ENCODE measurements at regions not wholly inside any gene's neighbourhood (a gene's known extent, or its start where the extent isn't known, plus 50 kb on each side); places are given as distances from the start of the nearest gene placed in this dataset.

GRCh38 chr3:18853269-18853668 lies 295.0 kb upstream of the KCNH8 start:
- no peak overlapping the region for H3K4me3 ChIP-seq (ENCODE audit: low read length in 2 of 2)
- Mint-ChIP-seq H3K4me1 (no peaks in the 10 kb centered on the region), H3K9me3 (no peaks in the 10 kb centered on the region), H3K4me3 (no peak overlapping the region), H3K27me3 (peaks cover 6 to 18% of the 10 kb centered on the region in 2 donors), H3K27ac (no peak overlapping the region), H3K36me3 (no peaks in the 10 kb centered on the region)
- no peaks in the 10 kb centered on the region for H3K9me3 ChIP-seq (ENCODE audit: control insufficient read depth in 1 of 2, low read length in 2 of 2)
- POLR2A ChIA-PET (ENCODE audit: partially characterized antibody), result no interaction called here
- DNase-seq, result no peak
- no peaks in the 10 kb centered on the region for H3K27me3 ChIP-seq (ENCODE audit: insufficient read depth, low read length)
- CTCF ChIA-PET (ENCODE audit: partially characterized antibody), result interaction anchor here (0.6 kb wide), 1 partner anchor 896 kb away, joined by 3 read pairs; no protein-coding TSS in a partner anchor
- no peaks in the 10 kb centered on the region for H3K36me3 ChIP-seq (ENCODE audit: insufficient read depth, low read length)
- H3K27ac ChIP-seq (ENCODE audit: low read depth, low read length), result no peak overlapping the region
- H3K4me1 ChIP-seq (ENCODE audit: insufficient read depth, low read length), result no peaks in the 10 kb centered on the region
- intact Hi-C loops (cut with micrococcal nuclease), result no loop called here

GRCh38 chr3:18847583-18848197 lies 300.6 kb upstream of the KCNH8 start:
- DNase-seq, result no peak
- Histone ChIP-seq H3K4me3 (ENCODE audit: low read length in 2 of 2) (no peak overlapping the region), H3K27ac (ENCODE audit: low read depth, low read length) (no peak overlapping the region), H3K9me3 (ENCODE audit: control insufficient read depth in 1 of 2, low read length in 2 of 2) (no peaks in the 10 kb centered on the region), H3K27me3 (ENCODE audit: insufficient read depth, low read length) (no peaks in the 10 kb centered on the region), H3K36me3 (ENCODE audit: insufficient read depth, low read length) (no peaks in the 10 kb centered on the region), H3K4me1 (ENCODE audit: insufficient read depth, low read length) (no peaks in the 10 kb centered on the region)
- CTCF ChIA-PET (ENCODE audit: partially characterized antibody), result interaction anchor here (1.0 to 1.5 kb wide), 2 partner anchors 29 to 141 kb away, joined by 3 to 5 read pairs; no protein-coding TSS in a partner anchor
- no peaks in the 10 kb centered on the region for H3K36me3 Mint-ChIP-seq
- H3K27me3 Mint-ChIP-seq, result peaks cover 1 to 5% of the 10 kb centered on the region in 2 donors
- H3K9me3 Mint-ChIP-seq, result no peaks in the 10 kb centered on the region
- intact Hi-C loops (cut with micrococcal nuclease), result loop anchor here (2.0 kb wide), 1 partner anchor 141 kb away; no protein-coding TSS in a partner anchor
- peaks cover 4 to 18% (median 6%) of the 10 kb centered on the region in 4 donors for H3K4me1 Mint-ChIP-seq
- no peak overlapping the region for H3K4me3 Mint-ChIP-seq
- POLR2A ChIA-PET (ENCODE audit: partially characterized antibody), result no interaction called here
- no peak overlapping the region for H3K27ac Mint-ChIP-seq

GRCh38 chr3:18843983-18844382 lies 304.3 kb upstream of the KCNH8 start:
- Histone ChIP-seq H3K27me3 (ENCODE audit: insufficient read depth, low read length) (no peaks in the 10 kb centered on the region), H3K4me1 (ENCODE audit: insufficient read depth, low read length) (no peaks in the 10 kb centered on the region), H3K27ac (ENCODE audit: low read depth, low read length) (no peak overlapping the region), H3K9me3 (ENCODE audit: control insufficient read depth in 1 of 2, low read length in 2 of 2) (no peaks in the 10 kb centered on the region), H3K4me3 (ENCODE audit: low read length in 2 of 2) (no peak overlapping the region), H3K36me3 (ENCODE audit: insufficient read depth, low read length) (no peaks in the 10 kb centered on the region)
- no peak for DNase-seq
- peaks cover 4 to 18% (median 6%) of the 10 kb centered on the region in 4 donors for H3K4me1 Mint-ChIP-seq
- ChIA-PET CTCF (ENCODE audit: partially characterized antibody) (interaction anchor here (1.1 kb wide), 1 partner anchor 284 kb away, joined by 3 read pairs; no protein-coding TSS in a partner anchor), POLR2A (ENCODE audit: partially characterized antibody) (interaction anchor here (0.6 kb wide), 1 partner anchor 8 kb away, joined by 4 read pairs; no protein-coding TSS in a partner anchor)
- no peaks in the 10 kb centered on the region for H3K36me3 Mint-ChIP-seq
- H3K27ac Mint-ChIP-seq, result no peak overlapping the region
- no peak overlapping the region for H3K4me3 Mint-ChIP-seq
- H3K27me3 Mint-ChIP-seq, result no peaks in the 10 kb centered on the region
- intact Hi-C loops (cut with micrococcal nuclease), result no loop called here
- no peaks in the 10 kb centered on the region for H3K9me3 Mint-ChIP-seq

- intact Hi-C loops (cut with micrococcal nuclease), result no loop called here
- Histone ChIP-seq H3K9me3 (ENCODE audit: control insufficient read depth in 1 of 2, low read length in 2 of 2) (no peaks in the 10 kb centered on the region), H3K27me3 (ENCODE audit: insufficient read depth, low read length) (no peaks in the 10 kb centered on the region), H3K4me1 (ENCODE audit: insufficient read depth, low read length) (no peaks in the 10 kb centered on the region), H3K27ac (ENCODE audit: low read depth, low read length) (no peak overlapping the region), H3K4me3 (ENCODE audit: low read length in 2 of 2) (no peak overlapping the region), H3K36me3 (ENCODE audit: insufficient read depth, low read length) (no peaks in the 10 kb centered on the region)
- Mint-ChIP-seq H3K4me3 (no peak overlapping the region), H3K27me3 (no peaks in the 10 kb centered on the region), H3K4me1 (peaks cover 4 to 18% (median 6%) of the 10 kb centered on the region in 4 donors), H3K27ac (no peak overlapping the region), H3K36me3 (no peaks in the 10 kb centered on the region), H3K9me3 (peaks cover 0 to 2% (median 0%) of the 10 kb centered on the region in 8 donors)
- no peak for DNase-seq
- ChIA-PET POLR2A (ENCODE audit: partially characterized antibody) (no interaction called here), CTCF (ENCODE audit: partially characterized antibody) (no interaction called here)
Observed at GRCh38 chr3:18843188-18843587, 305.1 kb upstream of the KCNH8 start.

- Histone ChIP-seq H3K9me3 (ENCODE audit: control insufficient read depth in 1 of 2, low read length in 2 of 2) (no peaks in the 10 kb centered on the region), H3K36me3 (ENCODE audit: insufficient read depth, low read length) (no peaks in the 10 kb centered on the region), H3K27ac (ENCODE audit: low read depth, low read length) (no peak overlapping the region), H3K4me3 (ENCODE audit: low read length in 2 of 2) (no peak overlapping the region), H3K4me1 (ENCODE audit: insufficient read depth, low read length) (no peaks in the 10 kb centered on the region), H3K27me3 (ENCODE audit: insufficient read depth, low read length) (no peaks in the 10 kb centered on the region)
- H3K27ac Mint-ChIP-seq, result no peak overlapping the region
- peaks cover 3 to 18% (median 6%) of the 10 kb centered on the region in 4 donors for H3K4me1 Mint-ChIP-seq
- H3K4me3 Mint-ChIP-seq, result no peak overlapping the region
- intact Hi-C loops (cut with micrococcal nuclease), result no loop called here
- no peaks in the 10 kb centered on the region for H3K36me3 Mint-ChIP-seq
- no peak for DNase-seq
- H3K27me3 Mint-ChIP-seq, result no peaks in the 10 kb centered on the region
- CTCF ChIA-PET (ENCODE audit: partially characterized antibody), result no interaction called here
- POLR2A ChIA-PET (ENCODE audit: partially characterized antibody), result no interaction called here
- H3K9me3 Mint-ChIP-seq, result peaks cover 0 to 2% (median 0%) of the 10 kb centered on the region in 8 donors
Observed at GRCh38 chr3:18841422-18842343, 306.6 kb upstream of the KCNH8 start.

- Histone ChIP-seq H3K27ac (ENCODE audit: low read depth, low read length) (no peak overlapping the region), H3K27me3 (ENCODE audit: insufficient read depth, low read length) (no peaks in the 10 kb centered on the region), H3K4me3 (ENCODE audit: low read length in 2 of 2) (no peak overlapping the region), H3K36me3 (ENCODE audit: insufficient read depth, low read length) (no peaks in the 10 kb centered on the region), H3K9me3 (ENCODE audit: control insufficient read depth in 1 of 2, low read length in 2 of 2) (no peaks in the 10 kb centered on the region), H3K4me1 (ENCODE audit: insufficient read depth, low read length) (no peaks in the 10 kb centered on the region)
- no peak for DNase-seq
- Mint-ChIP-seq H3K4me1 (peaks cover 3 to 15% (median 8%) of the 10 kb centered on the region in 4 donors), H3K27me3 (no peaks in the 10 kb centered on the region), H3K4me3 (no peak overlapping the region), H3K36me3 (no peaks in the 10 kb centered on the region), H3K27ac (no peak overlapping the region), H3K9me3 (peaks cover 0 to 2% (median 0%) of the 10 kb centered on the region in 8 donors)
- ChIA-PET CTCF (ENCODE audit: partially characterized antibody) (no interaction called here), POLR2A (ENCODE audit: partially characterized antibody) (no interaction called here)
- intact Hi-C loops (cut with micrococcal nuclease), result no loop called here
Observed at GRCh38 chr3:18840535-18841137, 307.7 kb upstream of the KCNH8 start.

GRCh38 chr3:18838758-18839157 lies 309.6 kb upstream of the KCNH8 start:
- DNase-seq, result no peak
- H3K27me3 ChIP-seq (ENCODE audit: insufficient read depth, low read length), result no peaks in the 10 kb centered on the region
- Mint-ChIP-seq H3K4me3 (no peak overlapping the region), H3K27me3 (no peaks in the 10 kb centered on the region), H3K27ac (no peak overlapping the region), H3K9me3 (peaks cover 0 to 2% (median 0%) of the 10 kb centered on the region in 8 donors), H3K36me3 (no peaks in the 10 kb centered on the region), H3K4me1 (peaks cover 0 to 6% (median 0%) of the 10 kb centered on the region in 4 donors)
- H3K27ac ChIP-seq (ENCODE audit: low read depth, low read length), result no peak overlapping the region
- H3K4me3 ChIP-seq (ENCODE audit: low read length in 2 of 2), result no peak overlapping the region
- no peaks in the 10 kb centered on the region for H3K36me3 ChIP-seq (ENCODE audit: insufficient read depth, low read length)
- ChIA-PET CTCF (ENCODE audit: partially characterized antibody) (no interaction called here), POLR2A (ENCODE audit: partially characterized antibody) (no interaction called here)
- no peaks in the 10 kb centered on the region for H3K9me3 ChIP-seq (ENCODE audit: control insufficient read depth in 1 of 2, low read length in 2 of 2)
- intact Hi-C loops (cut with micrococcal nuclease), result no loop called here
- no peaks in the 10 kb centered on the region for H3K4me1 ChIP-seq (ENCODE audit: insufficient read depth, low read length)
